HCT116 (cell line): ENCODE measurements at regions not wholly inside any gene's neighbourhood (a gene's known extent, or its start where the extent isn't known, plus 50 kb on each side); places are given as distances from the start of the nearest gene placed in this dataset.

Source experiments
- ATAC-seq: fragments of 200-7000 bp; cut with Tn5 transposase; 2 replicates; pipeline ENCODE4 v1.9.1; 2020; ENCODE audit warnings: mild to moderate bottlenecking, moderate library complexity
- BruUV-seq: library from RNA; stranded (reverse); fragments of 400-500 nt; replicated peaks from 2 replicates; lab custom pipeline; 2021; lab: Mats Ljungman, UMichigan
- CTCF ChIA-PET: fragments of 300-600 bp; sonication (Branson Sonifier 250); formaldehyde crosslinking; loops from one replicate; lab custom pipeline; 2021; ENCODE audit warnings: antibody characterized with exemption; lab: Charles Lee
- POLR2A ChIA-PET: fragments of 300-600, 350-600 bp; sonication (Branson Sonifier 250); formaldehyde crosslinking; loops from one replicate; lab custom pipeline; 2021; ENCODE audit warnings: antibody characterized with exemption; lab: Charles Lee
- RAD21 ChIA-PET, 2 experiments: fragments of 300-600 bp; sonication (Branson Sonifier 250); formaldehyde crosslinking; loops; one replicate each; lab custom pipeline; 2023; ENCODE audit warnings: low total read pairs in 2 of 2; ENCODE audit not compliant: uncharacterized antibody in 2 of 2, unreplicated experiment in 2 of 2, low non-redundant PET in 1 of 2; lab: Charles Lee
- DNase-seq: peaks from one replicate; pipeline ENCODE4 v3.0.0-alpha.2; 2010; ENCODE audit warnings: low read depth, low spot score
- H2AFZ ChIP-seq: fragments of 200-600 bp; shearing (Covaris generic), sonication (generic); 2 replicates; pipeline ENCODE4 v1.6.1; 2017; ENCODE audit warnings: low read depth, mixed run types, mixed read lengths, antibody characterized with exemption, low read length; ENCODE audit not compliant: poor library complexity, severe bottlenecking
- H3K27ac ChIP-seq: 2 replicates; pipeline ENCODE4 v1.5.1; 2012; ENCODE audit warnings: low read depth, low read length
- H3K27me3 ChIP-seq: fragments of 200-600 bp; sonication (generic); 2 replicates; pipeline ENCODE4 v1.6.1; 2016; ENCODE audit warnings: mixed run types, low read length, mixed read lengths; ENCODE audit not compliant: insufficient read depth
- H3K36me3 ChIP-seq, 2 experiments: fragments of 200-500 bp in 1 of 2; fragments of 200-600 bp in 1 of 2; sonication (Bioruptor generic) in 1 of 2; sonication (generic) in 1 of 2; 2 replicates each; pipeline versions ENCODE4 v1.5.1 to v1.6.1; 2014 to 2016; ENCODE audit warnings: low read length in 2 of 2, inconsistent platforms in 1 of 2, mixed read lengths in 1 of 2, mixed run types in 1 of 2; ENCODE audit not compliant: insufficient read depth in 2 of 2, control insufficient read depth in 1 of 2
- H3K4me1 ChIP-seq, 2 experiments: fragments of 200-600 bp in 1 of 2; sonication (generic) in 1 of 2; 2 replicates each; pipeline versions ENCODE4 v1.5.1 to v1.6.1; 2012 to 2017; ENCODE audit warnings: low read length in 2 of 2, inconsistent platforms in 1 of 2, mild to moderate bottlenecking in 1 of 2, mixed read lengths in 1 of 2, mixed run types in 1 of 2, moderate library complexity in 1 of 2; ENCODE audit not compliant: insufficient read depth in 2 of 2, control insufficient read depth in 1 of 2
- H3K4me2 ChIP-seq: fragments of 200-600 bp; sonication (generic); 2 replicates; pipeline ENCODE4 v1.6.1; 2017; ENCODE audit warnings: mixed run types, low read length, mixed read lengths
- H3K4me3 ChIP-seq, 2 experiments: fragments of 200-600 bp in 1 of 2; sonication (generic) in 1 of 2; replicated peaks in 1 of 2; 2 replicates each; pipeline ENCODE4 v1.5.1; 2011 to 2016; ENCODE audit warnings: low read length in 2 of 2, control low read depth in 1 of 2, low read depth in 1 of 2, mild to moderate bottlenecking in 1 of 2, mixed read lengths in 1 of 2, mixed run types in 1 of 2
- H3K79me2 ChIP-seq: fragments of 200-600 bp; sonication (generic); 2 replicates; pipeline ENCODE4 v1.6.1; 2017; ENCODE audit warnings: mild to moderate bottlenecking, mixed run types, low read length, moderate library complexity, mixed read lengths; ENCODE audit not compliant: insufficient read depth
- H3K9ac ChIP-seq: fragments of 200-600 bp; sonication (generic); 2 replicates; pipeline ENCODE4 v1.6.1; 2016; ENCODE audit warnings: low read length, mixed read lengths
- H3K9me2 ChIP-seq: fragments of 200-600 bp; sonication (generic), shearing (Covaris generic); 2 replicates; pipeline ENCODE4 v1.6.1; 2017; ENCODE audit warnings: mixed run types, mild to moderate bottlenecking, moderate library complexity; ENCODE audit not compliant: insufficient read depth
- H3K9me3 ChIP-seq, 2 experiments: fragments of 200-500 bp in 1 of 2; fragments of 200-600 bp in 1 of 2; sonication (Bioruptor generic) in 1 of 2; sonication (generic) in 1 of 2; 2 replicates each; pipeline ENCODE4 v1.6.1; 2014 to 2017; ENCODE audit warnings: low read length in 2 of 2, mixed read lengths in 2 of 2, inconsistent platforms in 1 of 2, low read depth in 1 of 2, mild to moderate bottlenecking in 1 of 2, mixed run types in 1 of 2, moderate library complexity in 1 of 2; ENCODE audit not compliant: control insufficient read depth in 1 of 2, insufficient read depth in 1 of 2
- H4K20me1 ChIP-seq: fragments of 200-600 bp; sonication (generic), shearing (Covaris generic); 2 replicates; pipeline ENCODE4 v1.6.1; 2017; ENCODE audit warnings: mixed run types, mild to moderate bottlenecking, moderate library complexity; ENCODE audit not compliant: insufficient read depth
- CBX3 ChIP-seq: IDR thresholded peaks from 2 replicates; pipeline ENCODE4 v1.6.1; 2012; ENCODE audit warnings: low read depth
- ELF1 ChIP-seq: IDR thresholded peaks from 2 replicates; pipeline ENCODE4 v1.6.1; 2012; ENCODE audit warnings: low read depth, borderline replicate concordance
- EZH2 ChIP-seq: fragments of 200-600 bp; sonication (generic); IDR thresholded peaks from 2 replicates; pipeline ENCODE4 v1.6.1; 2017; ENCODE audit warnings: antibody characterized with exemption, mixed run types
- EZH2phosphoT487 ChIP-seq: fragments of 200-600 bp; IDR thresholded peaks from 2 replicates; pipeline ENCODE4 v1.6.1; 2018; ENCODE audit warnings: antibody characterized with exemption, borderline replicate concordance
- FOSL1 ChIP-seq: IDR thresholded peaks from 2 replicates; pipeline ENCODE4 v1.6.1; 2012; ENCODE audit warnings: low read depth
- POLR2AphosphoS5 ChIP-seq: IDR thresholded peaks from 2 replicates; pipeline ENCODE4 v1.6.1; 2011; ENCODE audit warnings: mild to moderate bottlenecking, low read depth, low read length, moderate library complexity
- RAD21 ChIP-seq: IDR thresholded peaks from 2 replicates; pipeline ENCODE4 v1.6.1; 2012; ENCODE audit warnings: low read depth, mild to moderate bottlenecking
- SIN3A ChIP-seq: IDR thresholded peaks from 2 replicates; pipeline ENCODE4 v1.6.1; 2012; ENCODE audit warnings: low read depth
- SP1 ChIP-seq: IDR thresholded peaks from 2 replicates; pipeline ENCODE4 v1.6.1; 2012; ENCODE audit warnings: low read depth
- TCF7L2 ChIP-seq: IDR thresholded peaks from 2 replicates; pipeline ENCODE4 v1.7.0; 2011; ENCODE audit warnings: borderline replicate concordance, inconsistent platforms; ENCODE audit not compliant: insufficient read depth, insufficient read length; ENCODE audit errors: extremely low read depth
- YY1 ChIP-seq: IDR thresholded peaks from 2 replicates; pipeline ENCODE4 v1.6.1; 2011; ENCODE audit warnings: low read length, low read depth, moderate library complexity, mild to moderate bottlenecking; ENCODE audit not compliant: insufficient replicate concordance; ENCODE audit errors: extremely low read depth
- intact Hi-C: fragments of 100-400 bp; cut with micrococcal nuclease; formaldehyde crosslinking; loops from 2 replicates; pipeline ENCODE4 v1.10.0; 2022
- TF ChIP-seq, protein P1 (sequence below), 3 experiments: fragments of 200-600 bp in 1 of 3; sonication (generic) in 1 of 3; IDR thresholded peaks in 2 of 3; conservative IDR thresholded peaks in 1 of 3; 2 replicates each; pipeline ENCODE4 v1.5.1; 2012 to 2017; ENCODE audit warnings: low read depth in 2 of 3, low read length in 2 of 3, antibody characterized with exemption in 1 of 3, borderline replicate concordance in 1 of 3, control low read depth in 1 of 3, mild to moderate bottlenecking in 1 of 3, mixed read lengths in 1 of 3, mixed run types in 1 of 3, moderate library complexity in 1 of 3; ENCODE audit not compliant: insufficient read depth in 1 of 3
- TF ChIP-seq, protein P2 (sequence below): IDR thresholded peaks from 2 replicates; pipeline ENCODE4 v1.6.1; 2011; ENCODE audit warnings: mild to moderate bottlenecking, low read length, moderate library complexity; ENCODE audit not compliant: insufficient replicate concordance; ENCODE audit errors: extremely low read depth
- TF ChIP-seq, protein P3 (sequence below): IDR thresholded peaks from 2 replicates; pipeline ENCODE4 v1.6.1; 2012; ENCODE audit warnings: low read depth

- H3K9me3 ChIP-seq, result no peaks in the 10 kb centered on the region
- H3K4me1 ChIP-seq, result no peaks in the 10 kb centered on the region
- no peak for DNase-seq
- CTCF ChIA-PET, result no interaction called here
- H3K4me2 ChIP-seq, result no peak overlapping the region
- H3K79me2 ChIP-seq, result no peaks in the 10 kb centered on the region
- TF ChIP-seq ELF1, result no peak
- TF ChIP-seq, protein P1, sequence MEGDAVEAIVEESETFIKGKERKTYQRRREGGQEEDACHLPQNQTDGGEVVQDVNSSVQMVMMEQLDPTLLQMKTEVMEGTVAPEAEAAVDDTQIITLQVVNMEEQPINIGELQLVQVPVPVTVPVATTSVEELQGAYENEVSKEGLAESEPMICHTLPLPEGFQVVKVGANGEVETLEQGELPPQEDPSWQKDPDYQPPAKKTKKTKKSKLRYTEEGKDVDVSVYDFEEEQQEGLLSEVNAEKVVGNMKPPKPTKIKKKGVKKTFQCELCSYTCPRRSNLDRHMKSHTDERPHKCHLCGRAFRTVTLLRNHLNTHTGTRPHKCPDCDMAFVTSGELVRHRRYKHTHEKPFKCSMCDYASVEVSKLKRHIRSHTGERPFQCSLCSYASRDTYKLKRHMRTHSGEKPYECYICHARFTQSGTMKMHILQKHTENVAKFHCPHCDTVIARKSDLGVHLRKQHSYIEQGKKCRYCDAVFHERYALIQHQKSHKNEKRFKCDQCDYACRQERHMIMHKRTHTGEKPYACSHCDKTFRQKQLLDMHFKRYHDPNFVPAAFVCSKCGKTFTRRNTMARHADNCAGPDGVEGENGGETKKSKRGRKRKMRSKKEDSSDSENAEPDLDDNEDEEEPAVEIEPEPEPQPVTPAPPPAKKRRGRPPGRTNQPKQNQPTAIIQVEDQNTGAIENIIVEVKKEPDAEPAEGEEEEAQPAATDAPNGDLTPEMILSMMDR (IDR thresholded peaks at IDR 0.05 in 2 of 3, conservative IDR thresholded peaks at IDR 0.05 in 1 of 3; ENCODE audit: borderline replicate concordance in 1 of 3, insufficient read depth in 1 of 3, low read depth in 2 of 3, low read length in 2 of 3), result no peak
- TF ChIP-seq RAD21, result no peak
- TF ChIP-seq, protein P2, sequence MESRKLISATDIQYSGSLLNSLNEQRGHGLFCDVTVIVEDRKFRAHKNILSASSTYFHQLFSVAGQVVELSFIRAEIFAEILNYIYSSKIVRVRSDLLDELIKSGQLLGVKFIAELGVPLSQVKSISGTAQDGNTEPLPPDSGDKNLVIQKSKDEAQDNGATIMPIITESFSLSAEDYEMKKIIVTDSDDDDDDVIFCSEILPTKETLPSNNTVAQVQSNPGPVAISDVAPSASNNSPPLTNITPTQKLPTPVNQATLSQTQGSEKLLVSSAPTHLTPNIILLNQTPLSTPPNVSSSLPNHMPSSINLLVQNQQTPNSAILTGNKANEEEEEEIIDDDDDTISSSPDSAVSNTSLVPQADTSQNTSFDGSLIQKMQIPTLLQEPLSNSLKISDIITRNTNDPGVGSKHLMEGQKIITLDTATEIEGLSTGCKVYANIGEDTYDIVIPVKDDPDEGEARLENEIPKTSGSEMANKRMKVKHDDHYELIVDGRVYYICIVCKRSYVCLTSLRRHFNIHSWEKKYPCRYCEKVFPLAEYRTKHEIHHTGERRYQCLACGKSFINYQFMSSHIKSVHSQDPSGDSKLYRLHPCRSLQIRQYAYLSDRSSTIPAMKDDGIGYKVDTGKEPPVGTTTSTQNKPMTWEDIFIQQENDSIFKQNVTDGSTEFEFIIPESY, result no peak
- TF ChIP-seq POLR2AphosphoS5, result no peak
- TF ChIP-seq TCF7L2, result no peak
- no peak for TF ChIP-seq SP1
- no peak for TF ChIP-seq SIN3A
- TF ChIP-seq EZH2, result no peak
- no peak for TF ChIP-seq YY1
- TF ChIP-seq, protein P3, sequence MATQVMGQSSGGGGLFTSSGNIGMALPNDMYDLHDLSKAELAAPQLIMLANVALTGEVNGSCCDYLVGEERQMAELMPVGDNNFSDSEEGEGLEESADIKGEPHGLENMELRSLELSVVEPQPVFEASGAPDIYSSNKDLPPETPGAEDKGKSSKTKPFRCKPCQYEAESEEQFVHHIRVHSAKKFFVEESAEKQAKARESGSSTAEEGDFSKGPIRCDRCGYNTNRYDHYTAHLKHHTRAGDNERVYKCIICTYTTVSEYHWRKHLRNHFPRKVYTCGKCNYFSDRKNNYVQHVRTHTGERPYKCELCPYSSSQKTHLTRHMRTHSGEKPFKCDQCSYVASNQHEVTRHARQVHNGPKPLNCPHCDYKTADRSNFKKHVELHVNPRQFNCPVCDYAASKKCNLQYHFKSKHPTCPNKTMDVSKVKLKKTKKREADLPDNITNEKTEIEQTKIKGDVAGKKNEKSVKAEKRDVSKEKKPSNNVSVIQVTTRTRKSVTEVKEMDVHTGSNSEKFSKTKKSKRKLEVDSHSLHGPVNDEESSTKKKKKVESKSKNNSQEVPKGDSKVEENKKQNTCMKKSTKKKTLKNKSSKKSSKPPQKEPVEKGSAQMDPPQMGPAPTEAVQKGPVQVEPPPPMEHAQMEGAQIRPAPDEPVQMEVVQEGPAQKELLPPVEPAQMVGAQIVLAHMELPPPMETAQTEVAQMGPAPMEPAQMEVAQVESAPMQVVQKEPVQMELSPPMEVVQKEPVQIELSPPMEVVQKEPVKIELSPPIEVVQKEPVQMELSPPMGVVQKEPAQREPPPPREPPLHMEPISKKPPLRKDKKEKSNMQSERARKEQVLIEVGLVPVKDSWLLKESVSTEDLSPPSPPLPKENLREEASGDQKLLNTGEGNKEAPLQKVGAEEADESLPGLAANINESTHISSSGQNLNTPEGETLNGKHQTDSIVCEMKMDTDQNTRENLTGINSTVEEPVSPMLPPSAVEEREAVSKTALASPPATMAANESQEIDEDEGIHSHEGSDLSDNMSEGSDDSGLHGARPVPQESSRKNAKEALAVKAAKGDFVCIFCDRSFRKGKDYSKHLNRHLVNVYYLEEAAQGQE, result no peak
- no peak for TF ChIP-seq FOSL1
- no peak for TF ChIP-seq CBX3
- TF ChIP-seq EZH2phosphoT487, result no peak
- ATAC-seq, result no peak
- H3K4me3 ChIP-seq, result no peak overlapping the region
- POLR2A ChIA-PET, result no interaction called here
- no peaks in the 10 kb centered on the region for H3K9me2 ChIP-seq
- no peak overlapping the region for H3K9ac ChIP-seq
- H2AFZ ChIP-seq, result no peak overlapping the region
- H3K27me3 ChIP-seq, result no peaks in the 10 kb centered on the region
- no TSS peak for BruUV-seq
- RAD21 ChIA-PET, result no interaction called here
- H3K27ac ChIP-seq, result no peak overlapping the region
- H4K20me1 ChIP-seq, result no peaks in the 10 kb centered on the region
- H3K36me3 ChIP-seq, result no peaks in the 10 kb centered on the region
- intact Hi-C loops, result no loop called here
Measured at GRCh38 chr20:30489614-30490003, 767.9 kb upstream of the DEFB115 start.
